ENCODE measurements at regions not wholly inside any gene's neighbourhood (a gene's known extent, or its start where the extent isn't known, plus 50 kb on each side); places are given as distances from the start of the nearest gene placed in this dataset.

DNA sequence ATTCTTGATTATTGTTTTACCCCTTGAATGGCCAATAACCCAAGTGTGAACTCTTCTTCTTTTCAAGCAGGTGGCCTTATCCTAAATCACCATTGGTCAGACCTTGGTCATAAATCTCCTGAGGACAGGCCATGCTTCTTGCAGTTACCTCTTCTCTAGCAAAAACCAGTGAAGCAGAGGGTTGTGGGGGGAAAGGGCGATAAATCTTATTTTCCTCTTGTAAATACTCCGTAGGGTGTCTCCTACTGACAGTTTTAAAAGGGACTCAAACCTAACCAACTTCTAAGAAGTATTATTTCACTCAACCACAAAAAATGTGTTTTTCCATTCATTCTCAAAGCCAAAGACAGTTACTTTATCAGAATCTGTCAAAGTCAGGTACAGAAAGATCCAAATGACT is 168.1 kb upstream of the RMP24 start:
- TF ChIP-seq, protein P1, sequence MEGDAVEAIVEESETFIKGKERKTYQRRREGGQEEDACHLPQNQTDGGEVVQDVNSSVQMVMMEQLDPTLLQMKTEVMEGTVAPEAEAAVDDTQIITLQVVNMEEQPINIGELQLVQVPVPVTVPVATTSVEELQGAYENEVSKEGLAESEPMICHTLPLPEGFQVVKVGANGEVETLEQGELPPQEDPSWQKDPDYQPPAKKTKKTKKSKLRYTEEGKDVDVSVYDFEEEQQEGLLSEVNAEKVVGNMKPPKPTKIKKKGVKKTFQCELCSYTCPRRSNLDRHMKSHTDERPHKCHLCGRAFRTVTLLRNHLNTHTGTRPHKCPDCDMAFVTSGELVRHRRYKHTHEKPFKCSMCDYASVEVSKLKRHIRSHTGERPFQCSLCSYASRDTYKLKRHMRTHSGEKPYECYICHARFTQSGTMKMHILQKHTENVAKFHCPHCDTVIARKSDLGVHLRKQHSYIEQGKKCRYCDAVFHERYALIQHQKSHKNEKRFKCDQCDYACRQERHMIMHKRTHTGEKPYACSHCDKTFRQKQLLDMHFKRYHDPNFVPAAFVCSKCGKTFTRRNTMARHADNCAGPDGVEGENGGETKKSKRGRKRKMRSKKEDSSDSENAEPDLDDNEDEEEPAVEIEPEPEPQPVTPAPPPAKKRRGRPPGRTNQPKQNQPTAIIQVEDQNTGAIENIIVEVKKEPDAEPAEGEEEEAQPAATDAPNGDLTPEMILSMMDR (IDR thresholded peaks at IDR 0.05), result no peak
- Histone ChIP-seq H3K27ac (ENCODE audit: low read depth in 1 of 2, low read length in 2 of 2) (no peak overlapping the region), H3K36me3 (ENCODE audit: insufficient read depth, low read length) (no peaks in the 10 kb centered on the region), H3K9me3 (ENCODE audit: control insufficient read depth in 1 of 2, insufficient read depth in 1 of 2, low read length in 2 of 2) (no peaks in the 10 kb centered on the region), H3K27me3 (ENCODE audit: control insufficient read depth in 1 of 2, insufficient read depth in 2 of 2, low read length in 2 of 2) (peaks cover 0 to 5% of the 10 kb centered on the region in 2 experiments), H3K4me3 (ENCODE audit: low read length) (no peak overlapping the region), H3K4me1 (ENCODE audit: insufficient read depth, low read length) (no peaks in the 10 kb centered on the region)
- no peaks in the 10 kb centered on the region for H3K4me1 Mint-ChIP-seq (ENCODE audit: low read depth)
- CTCF ChIA-PET, result no interaction called here
- POLR2A ChIA-PET, result no interaction called here
- ATAC-seq (ENCODE audit: poor library complexity), result no peak
- DNase-seq, result no peak
- intact Hi-C loops (cut with DNase I, micrococcal nuclease), result no loop called here
- H3K4me3 Mint-ChIP-seq, result no peak overlapping the region
- no peaks in the 10 kb centered on the region for H3K36me3 Mint-ChIP-seq (ENCODE audit: low read depth)
- peaks cover 35% of the 10 kb centered on the region for H3K27me3 Mint-ChIP-seq
- H3K27ac Mint-ChIP-seq, result no peak overlapping the region
- no peaks in the 10 kb centered on the region for H3K9me3 Mint-ChIP-seq

DNA sequence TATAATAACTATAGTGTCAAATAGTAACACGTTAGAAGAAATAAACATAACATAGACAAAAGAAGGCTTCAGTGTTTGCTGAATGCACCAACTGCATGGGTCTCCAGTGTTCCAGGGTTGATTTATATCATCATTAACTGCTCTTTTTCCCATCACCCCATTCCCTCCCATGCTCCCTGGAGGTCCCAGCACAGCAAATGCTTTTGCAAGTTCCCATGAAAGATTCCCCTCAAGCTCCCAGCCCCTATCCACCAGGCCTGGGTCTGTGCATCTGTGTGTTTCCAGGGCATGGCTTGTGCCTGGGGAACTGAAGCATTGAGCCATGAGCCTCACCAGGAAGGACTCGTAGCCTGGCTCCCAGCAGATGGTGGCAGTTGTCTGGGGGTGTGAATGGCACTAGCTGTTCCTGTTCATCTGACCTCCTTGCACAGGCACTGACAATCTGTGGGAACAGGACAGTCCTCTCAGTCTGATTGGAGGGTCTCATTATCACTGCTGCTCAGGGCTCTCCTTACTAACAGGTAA is 164.6 kb upstream of the RMP24 start:
- Histone ChIP-seq H3K4me1 (ENCODE audit: insufficient read depth, low read length) (no peaks in the 10 kb centered on the region), H3K36me3 (ENCODE audit: insufficient read depth, low read length) (no peaks in the 10 kb centered on the region), H3K4me3 (ENCODE audit: low read length) (no peak overlapping the region), H3K9me3 (ENCODE audit: control insufficient read depth in 1 of 2, insufficient read depth in 1 of 2, low read length in 2 of 2) (no peaks in the 10 kb centered on the region), H3K27me3 (ENCODE audit: control insufficient read depth in 1 of 2, insufficient read depth in 2 of 2, low read length in 2 of 2) (peaks cover 0 to 11% of the 10 kb centered on the region in 2 experiments), H3K27ac (ENCODE audit: low read depth in 1 of 2, low read length in 2 of 2) (no peak overlapping the region)
- POLR2A ChIA-PET, result no interaction called here
- Mint-ChIP-seq H3K27me3 (peaks cover 38% of the 10 kb centered on the region), H3K4me3 (no peak overlapping the region), H3K9me3 (no peaks in the 10 kb centered on the region), H3K36me3 (ENCODE audit: low read depth) (no peaks in the 10 kb centered on the region), H3K27ac (no peak overlapping the region), H3K4me1 (ENCODE audit: low read depth) (no peaks in the 10 kb centered on the region)
- ATAC-seq (ENCODE audit: poor library complexity), result no peak
- CTCF ChIA-PET, result no interaction called here
- DNase-seq, result no peak
- intact Hi-C loops (cut with DNase I, micrococcal nuclease), result no loop called here
- TF ChIP-seq, protein P1 (IDR thresholded peaks at IDR 0.05), result no peak

DNA sequence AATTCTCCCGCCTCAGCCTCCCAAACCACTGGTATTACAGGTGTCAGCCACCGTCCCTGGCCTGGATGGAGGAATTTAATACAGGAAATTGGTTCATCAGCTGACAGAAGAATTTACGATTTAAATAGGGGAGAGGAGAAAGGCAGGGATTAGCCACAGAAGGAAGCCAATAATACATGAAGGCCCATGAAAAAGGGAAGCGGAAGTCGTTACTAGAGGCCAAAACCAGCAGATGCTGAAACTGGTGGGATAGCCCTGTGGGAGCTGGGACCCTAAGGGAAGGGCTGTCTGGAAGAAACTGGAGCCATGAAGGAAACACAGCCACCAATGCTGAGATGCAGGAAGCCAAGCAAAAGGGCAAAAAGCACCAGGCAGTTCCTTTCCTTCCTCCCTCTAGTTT is 163.7 kb upstream of the RMP24 start:
- no peak overlapping the region for H3K27ac Mint-ChIP-seq
- H3K4me1 Mint-ChIP-seq (ENCODE audit: low read depth), result no peaks in the 10 kb centered on the region
- no peak overlapping the region for H3K4me3 Mint-ChIP-seq
- no peak overlapping the region for H3K27ac ChIP-seq (ENCODE audit: low read depth in 1 of 2, low read length in 2 of 2)
- H3K9me3 ChIP-seq (ENCODE audit: control insufficient read depth in 1 of 2, insufficient read depth in 1 of 2, low read length in 2 of 2), result no peaks in the 10 kb centered on the region
- TF ChIP-seq, protein P1 (IDR thresholded peaks at IDR 0.05), result no peak
- peaks cover 0 to 11% of the 10 kb centered on the region in 2 experiments for H3K27me3 ChIP-seq (ENCODE audit: control insufficient read depth in 1 of 2, insufficient read depth in 2 of 2, low read length in 2 of 2)
- H3K4me1 ChIP-seq (ENCODE audit: insufficient read depth, low read length), result no peaks in the 10 kb centered on the region
- H3K27me3 Mint-ChIP-seq, result peaks cover 38% of the 10 kb centered on the region
- no peak for ATAC-seq (ENCODE audit: poor library complexity)
- intact Hi-C loops (cut with DNase I, micrococcal nuclease), result no loop called here
- no peaks in the 10 kb centered on the region for H3K36me3 Mint-ChIP-seq (ENCODE audit: low read depth)
- DNase-seq, result no peak
- ChIA-PET POLR2A (no interaction called here), CTCF (no interaction called here)
- H3K36me3 ChIP-seq (ENCODE audit: insufficient read depth, low read length), result no peaks in the 10 kb centered on the region
- no peaks in the 10 kb centered on the region for H3K9me3 Mint-ChIP-seq
- no peak overlapping the region for H3K4me3 ChIP-seq (ENCODE audit: low read length)

All from CD4-positive, alpha-beta T cell (primary cell).